ENCODE measurements at regions not wholly inside any gene's neighbourhood (a gene's known extent, or its start where the extent isn't known, plus 50 kb on each side); places are given as distances from the start of the nearest gene placed in this dataset.

- Mint-ChIP-seq H3K27me3 (ENCODE audit: low read depth) (no peaks in the 10 kb centered on the region; the same call in 1 of the 2 replicates), H3K4me3 (no peak overlapping the region), H3K9me3 (no peaks in the 10 kb centered on the region), H3K36me3 (ENCODE audit: insufficient read depth in 1 of 3, low read depth in 3 of 3) (no peaks in the 10 kb centered on the region), H3K27ac (no peak overlapping the region), H3K4me1 (peaks cover 3 to 4% of the 10 kb centered on the region in 2 experiments; a peak in 3 of 4 replicates)
- WGBS (ENCODE audit: extremely low coverage, insufficient read length, low lambda C conversion rate), result no CpG with 5 or more reads among the region's 3 CpGs
- Histone ChIP-seq H3K9ac (ENCODE audit: extremely low read depth, insufficient read length, low read length) (no peak overlapping the region), H3K27ac (ENCODE audit: insufficient read length, low read depth, low read length) (no peak overlapping the region), H3K79me1 (ENCODE audit: insufficient read depth, low read depth, low read length, poor library complexity, severe bottlenecking) (no peaks in the 10 kb centered on the region), H2BK5ac (ENCODE audit: insufficient read length, low read length) (no peak overlapping the region), H4K5ac (ENCODE audit: insufficient read length, low read depth, low read length) (no peak overlapping the region), H2BK15ac (ENCODE audit: low read depth, low read length) (no peak overlapping the region), H3K79me2 (ENCODE audit: insufficient read depth, low read length) (no peaks in the 10 kb centered on the region), H3K9me3 (ENCODE audit: control insufficient read depth, low read depth, low read length) (no peaks in the 10 kb centered on the region), H2AK5ac (ENCODE audit: insufficient read length, low read length) (no peak overlapping the region), H2BK12ac (ENCODE audit: insufficient read length, low read depth, low read length) (no peak overlapping the region), H3K23ac (ENCODE audit: insufficient read length, low read depth, low read length) (no peak overlapping the region), H2BK120ac (ENCODE audit: low read depth, low read length, poor library complexity, severe bottlenecking) (no peak overlapping the region), H3T11ph (ENCODE audit: low read length) (no peak overlapping the region), H3K14ac (ENCODE audit: insufficient read depth, low read length) (no peak overlapping the region), H2BK20ac (ENCODE audit: low read depth, low read length, poor library complexity, severe bottlenecking) (no peak overlapping the region), H3K23me2 (ENCODE audit: insufficient read length, low read depth, low read length, poor library complexity, severe bottlenecking) (no peaks in the 10 kb centered on the region), H2AFZ (ENCODE audit: low read length) (no peak overlapping the region), H4K20me1 (ENCODE audit: control insufficient read depth, insufficient read depth, insufficient read length) (no peaks in the 10 kb centered on the region), H3K27me3 (ENCODE audit: insufficient read depth, low read length) (no peaks in the 10 kb centered on the region), H3K18ac (ENCODE audit: insufficient read length, low read depth, low read length) (no peak overlapping the region), H3K4me2 (ENCODE audit: insufficient read depth, insufficient read length, low read length) (no peak overlapping the region), H4K8ac (replicated peaks; ENCODE audit: insufficient read length, low read depth, low read length) (no peak overlapping the region), H3K56ac (ENCODE audit: insufficient read length, low read depth, low read length) (no peak overlapping the region), H3K4ac (ENCODE audit: low read depth, low read length) (no peak overlapping the region), H3K4me1 (ENCODE audit: insufficient read depth, low read length) (no peaks in the 10 kb centered on the region), H4K91ac (ENCODE audit: insufficient read length, low read depth, low read length) (no peak overlapping the region)
- TF ChIP-seq CTCF (conservative IDR thresholded peaks at IDR 0.05), result no peak
- no peak for DNase-seq
Measured at GRCh38 chr2:133682906-133683305, 114.6 kb upstream of the NCKAP5 start.
